ENCODE measurements at regions not wholly inside any gene's neighbourhood (a gene's known extent, or its start where the extent isn't known, plus 50 kb on each side); places are given as distances from the start of the nearest gene placed in this dataset.

DNA sequence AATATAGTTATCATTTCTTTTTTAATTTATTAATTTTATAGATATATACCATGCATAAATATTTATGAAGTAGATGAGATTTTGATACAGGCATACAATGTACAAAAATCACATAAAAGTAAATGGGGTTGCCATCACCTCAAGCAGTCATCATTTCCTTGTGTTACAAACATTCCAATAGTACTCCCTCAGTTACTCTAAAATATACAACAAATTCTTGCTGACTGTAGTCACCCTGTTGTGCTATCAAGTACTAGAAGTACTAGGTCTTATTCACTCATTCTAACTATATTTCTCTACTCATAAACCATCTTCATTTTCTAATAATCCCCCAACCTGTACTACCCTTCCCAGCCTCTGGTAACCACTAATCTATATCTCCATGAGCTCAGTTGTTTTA is 432.6 kb upstream of the SYT1 start:
- in situ Hi-C loops (cut with MboI; ENCODE audit: low sequenced_read_pairs) (no loop called here), dilution Hi-C loops (cut with HindIII; ENCODE audit: low sequenced_read_pairs, unreplicated experiment) (no loop called here)
- no peak overlapping the region for H4K8ac ChIP-seq (ENCODE audit: low read depth in 2 of 2, low read length in 2 of 2)

More for the DNA sequence above, 432.6 kb upstream of the SYT1 start:
- no peak overlapping the region for H2BK15ac ChIP-seq (ENCODE audit: low read depth, low read length)
- BruUV-seq (replicated peaks) = no TSS peak
- H3K9ac ChIP-seq (ENCODE audit: low read depth, low read length) = no peak overlapping the region
- H3K23ac ChIP-seq (ENCODE audit: low read depth, low read length) = no peak overlapping the region
- peak; percentile 99 for ATAC-seq (ENCODE audit: low read depth)
- no peak overlapping the region for H2BK120ac ChIP-seq (ENCODE audit: low read depth, low read length)
- H3K36me3 ChIP-seq (ENCODE audit: control insufficient read depth, insufficient read depth, low read length) = no peaks in the 10 kb centered on the region
- no peak overlapping the region for H3K56ac ChIP-seq (ENCODE audit: extremely low read depth, insufficient read depth, low read length)
- no peak overlapping the region for H2BK20ac ChIP-seq (ENCODE audit: low read depth, low read length)
- no peak for TF ChIP-seq FOS (IDR thresholded peaks at IDR 0.05; ENCODE audit: low read depth, low read length)
- TF ChIP-seq MXI1 (IDR thresholded peaks at IDR 0.05; ENCODE audit: borderline replicate concordance, low read depth, low read length) = no peak
- no peak for TF ChIP-seq MAFK (IDR thresholded peaks at IDR 0.05; ENCODE audit: low read depth, low read length)
- TF ChIP-seq BHLHE40 (IDR thresholded peaks at IDR 0.05; ENCODE audit: low read depth, low read length) = no peak
- TF ChIP-seq USF2 (IDR thresholded peaks at IDR 0.05; ENCODE audit: low read depth, low read length) = no peak
- no peak for TF ChIP-seq CHD1 (IDR thresholded peaks at IDR 0.05; ENCODE audit: low read depth, low read length)
- no peak for TF ChIP-seq MAZ (IDR thresholded peaks at IDR 0.05; ENCODE audit: borderline replicate concordance, low read depth, low read length)
- TF ChIP-seq, protein P1, sequence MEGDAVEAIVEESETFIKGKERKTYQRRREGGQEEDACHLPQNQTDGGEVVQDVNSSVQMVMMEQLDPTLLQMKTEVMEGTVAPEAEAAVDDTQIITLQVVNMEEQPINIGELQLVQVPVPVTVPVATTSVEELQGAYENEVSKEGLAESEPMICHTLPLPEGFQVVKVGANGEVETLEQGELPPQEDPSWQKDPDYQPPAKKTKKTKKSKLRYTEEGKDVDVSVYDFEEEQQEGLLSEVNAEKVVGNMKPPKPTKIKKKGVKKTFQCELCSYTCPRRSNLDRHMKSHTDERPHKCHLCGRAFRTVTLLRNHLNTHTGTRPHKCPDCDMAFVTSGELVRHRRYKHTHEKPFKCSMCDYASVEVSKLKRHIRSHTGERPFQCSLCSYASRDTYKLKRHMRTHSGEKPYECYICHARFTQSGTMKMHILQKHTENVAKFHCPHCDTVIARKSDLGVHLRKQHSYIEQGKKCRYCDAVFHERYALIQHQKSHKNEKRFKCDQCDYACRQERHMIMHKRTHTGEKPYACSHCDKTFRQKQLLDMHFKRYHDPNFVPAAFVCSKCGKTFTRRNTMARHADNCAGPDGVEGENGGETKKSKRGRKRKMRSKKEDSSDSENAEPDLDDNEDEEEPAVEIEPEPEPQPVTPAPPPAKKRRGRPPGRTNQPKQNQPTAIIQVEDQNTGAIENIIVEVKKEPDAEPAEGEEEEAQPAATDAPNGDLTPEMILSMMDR (conservative IDR thresholded peaks at IDR 0.05; ENCODE audit: low read depth, low read length) = no peak
- TF ChIP-seq RAD21 (IDR thresholded peaks at IDR 0.05; ENCODE audit: low read length) = no peak
- no peak for TF ChIP-seq SMC3 (IDR thresholded peaks at IDR 0.05; ENCODE audit: low read depth, low read length)
- TF ChIP-seq CEBPB (IDR thresholded peaks at IDR 0.05; ENCODE audit: low read depth, low read length) = no peak
- peak; percentile 73 for DNase-seq
- POLR2A ChIA-PET (ENCODE audit: unreplicated experiment) = no interaction called here
- no peak overlapping the region for H3K4me3 ChIP-seq (ENCODE audit: insufficient read depth, low read depth, low read length)
- H3K4me2 ChIP-seq (ENCODE audit: low read depth, low read length) = no peak overlapping the region
- H3K18ac ChIP-seq (ENCODE audit: low read depth, low read length) = peak overlapping the region; percentile 51; the same call in 1 of the 2 replicates
- no peak overlapping the region for H2AK9ac ChIP-seq (replicated peaks; ENCODE audit: low read depth, low read length, poor library complexity)
- no peaks in the 10 kb centered on the region for H3K27me3 ChIP-seq (ENCODE audit: control insufficient read depth, insufficient read depth, low read length)
- H3K27ac ChIP-seq (ENCODE audit: insufficient read depth, low read length) = no peak overlapping the region
- H2AK5ac ChIP-seq (ENCODE audit: low read depth, low read length) = no peak overlapping the region
- no peak overlapping the region for H2AFZ ChIP-seq (replicated peaks; ENCODE audit: low read length, poor library complexity)
- 0 out of 2 replicates have a peak, but pooled peaks cover 2% of the 10 kb centered on the region for H3K9me1 ChIP-seq (ENCODE audit: insufficient read depth, low read length)
- peak overlapping the region; percentile 15 for H2BK5ac ChIP-seq (ENCODE audit: low read depth, low read length, poor library complexity, severe bottlenecking)
- H3K4me1 ChIP-seq (ENCODE audit: control insufficient read depth, insufficient read depth, low read length) = peaks cover 4% of the 10 kb centered on the region; the same call in 1 of the 2 replicates
- CTCF ChIA-PET = no interaction called here
- H4K5ac ChIP-seq (ENCODE audit: low read depth, low read length) = no peak overlapping the region
- no peak overlapping the region for H3K4ac ChIP-seq (ENCODE audit: low read depth, low read length)
- H3K79me1 ChIP-seq (ENCODE audit: low read depth in 1 of 2, low read length in 2 of 2) = no peaks in the 10 kb centered on the region
- no peaks in the 10 kb centered on the region for H3K9me3 ChIP-seq (ENCODE audit: control insufficient read depth, insufficient read depth, low read length)
- no peak overlapping the region for H3K14ac ChIP-seq (replicated peaks; ENCODE audit: low read depth, low read length)
- intact Hi-C loops (cut with micrococcal nuclease) = no loop called here
- no peaks in the 10 kb centered on the region for H4K20me1 ChIP-seq (ENCODE audit: insufficient read depth, low read length)
- no peak overlapping the region for H4K91ac ChIP-seq (ENCODE audit: insufficient read depth, low read depth, low read length)
